ENCODE measurements at regions not wholly inside any gene's neighbourhood (a gene's known extent, or its start where the extent isn't known, plus 50 kb on each side); places are given as distances from the start of the nearest gene placed in this dataset.
"Not testable (repeated sequence)": the region's sequence is repeated elsewhere in the genome, so short reads cannot be mapped to it uniquely, and the experiment has no call there.

GRCh38 chr1:38746941-38747600 lies 112.5 kb downstream of the RRAGC start:
- DNase-seq, result no peak

- DNase-seq, result no peak
Measured at GRCh38 chr1:38746402-38746935, 113.1 kb downstream of the RRAGC start.

- DNase-seq, result no peak
Measured at GRCh38 chr1:38745476-38746401, 113.8 kb downstream of the RRAGC start.

GRCh38 chr1:38744452-38745350 lies 114.9 kb downstream of the RRAGC start:
- DNase-seq, result no peak

- no peak for DNase-seq
Measured at GRCh38 chr1:38743184-38743583, 116.4 kb downstream of the RRAGC start.

- no peak for DNase-seq
Measured at GRCh38 chr1:38741341-38741740, 118.2 kb downstream of the RRAGC start.

GRCh38 chr1:38740487-38740886 lies 119.1 kb downstream of the RRAGC start:
- no peak for DNase-seq

- no peak for DNase-seq
Measured at GRCh38 chr1:38738207-38738606, 121.4 kb downstream of the RRAGC start.

- DNase-seq, result no peak
Measured at GRCh38 chr1:38736399-38736798, 123.2 kb downstream of the RRAGC start.

- no peak for DNase-seq
Measured at GRCh38 chr1:38735651-38736161, 123.9 kb downstream of the RRAGC start.

- no peak for DNase-seq
Measured at GRCh38 chr1:38733761-38734160, 125.8 kb downstream of the RRAGC start.

GRCh38 chr1:38730511-38731397 lies 128.8 kb downstream of the RRAGC start:
- DNase-seq, result no peak

- no peak for DNase-seq
Measured at GRCh38 chr1:38728585-38728908, 131.0 kb downstream of the RRAGC start.

- DNase-seq, result no peak
Measured at GRCh38 chr1:38727684-38728584, 131.6 kb downstream of the RRAGC start.

- not testable (repeated sequence) for DNase-seq
Measured at GRCh38 chr1:38725321-38725961, 134.1 kb downstream of the RRAGC start.

- no peak for DNase-seq
Measured at GRCh38 chr1:38724160-38725131, 135.1 kb downstream of the RRAGC start.

- DNase-seq, result no peak
Measured at GRCh38 chr1:38721816-38722215, 137.8 kb downstream of the RRAGC start.

- no peak for DNase-seq
Measured at GRCh38 chr1:38719880-38720279, 139.7 kb downstream of the RRAGC start.

GRCh38 chr1:38718031-38718430 lies 141.5 kb downstream of the RRAGC start:
- DNase-seq, result no peak

All from NCI-H1930 (cell line).